IPS-NIHi7 (cell line): ENCODE measurements at regions not wholly inside any gene's neighbourhood (a gene's known extent, or its start where the extent isn't known, plus 50 kb on each side); places are given as distances from the start of the nearest gene placed in this dataset.
"Not testable (repeated sequence)": the region's sequence is repeated elsewhere in the genome, so short reads cannot be mapped to it uniquely, and the experiment has no call there.

Experiments used
- DNase-seq: peaks from one replicate; pipeline ENCODE4 v3.0.0; 2012; ENCODE audit warnings: mixed read lengths; ENCODE audit errors: extremely low spot score

DNA sequence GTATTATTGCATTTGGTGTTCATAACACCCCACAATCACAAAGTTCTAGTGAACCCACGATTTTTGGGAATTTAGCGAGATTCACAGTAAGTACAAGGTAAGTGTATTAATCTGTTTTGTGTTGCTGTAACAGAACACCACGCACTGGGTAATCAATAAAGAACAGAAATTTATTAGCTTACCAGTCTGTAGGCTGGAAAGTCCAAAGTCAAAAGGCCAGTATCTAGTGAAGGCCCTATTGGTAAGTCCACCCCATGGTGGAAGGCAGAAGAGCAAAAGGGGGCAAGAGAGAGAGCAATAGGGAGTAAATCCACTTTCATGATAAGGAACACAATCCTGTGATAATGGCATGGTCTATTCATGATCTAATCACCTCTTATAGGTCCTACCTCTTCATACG lies 190.3 kb upstream of the KCNMB2 start:
- no peak for DNase-seq

DNA sequence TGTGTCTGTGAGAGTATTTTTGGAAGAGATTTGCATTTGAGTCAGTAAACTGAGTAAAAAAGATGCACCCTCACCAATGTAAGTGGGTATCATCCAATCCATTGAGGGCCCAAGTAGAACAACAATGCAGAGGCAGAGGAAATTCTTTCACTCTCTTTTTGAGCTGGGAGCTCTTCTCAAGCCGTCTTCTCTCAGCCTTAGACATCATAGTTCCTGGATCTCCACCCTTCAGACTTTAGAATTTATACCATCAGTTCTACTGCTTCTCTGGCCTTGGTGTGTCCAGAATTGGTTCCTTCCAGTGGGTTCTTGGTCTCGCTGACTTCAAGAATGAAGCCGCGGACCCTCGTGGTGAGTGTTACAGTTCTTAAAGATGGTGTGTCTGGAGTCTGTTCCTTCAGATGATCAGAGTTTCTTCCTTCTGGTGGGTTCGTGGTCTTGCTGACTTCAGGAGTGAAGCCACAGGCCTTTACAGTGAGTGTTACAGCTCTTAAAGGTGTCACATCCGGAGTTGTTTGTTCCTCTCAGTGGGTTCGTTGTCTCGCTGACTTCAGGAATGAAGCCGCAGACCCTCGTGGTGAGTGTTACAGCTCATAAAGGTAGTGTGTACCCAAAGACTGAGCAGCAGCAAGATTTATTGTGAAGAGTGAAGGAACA lies 187.5 kb upstream of the KCNMB2 start:
- DNase-seq: not testable (repeated sequence)

DNA sequence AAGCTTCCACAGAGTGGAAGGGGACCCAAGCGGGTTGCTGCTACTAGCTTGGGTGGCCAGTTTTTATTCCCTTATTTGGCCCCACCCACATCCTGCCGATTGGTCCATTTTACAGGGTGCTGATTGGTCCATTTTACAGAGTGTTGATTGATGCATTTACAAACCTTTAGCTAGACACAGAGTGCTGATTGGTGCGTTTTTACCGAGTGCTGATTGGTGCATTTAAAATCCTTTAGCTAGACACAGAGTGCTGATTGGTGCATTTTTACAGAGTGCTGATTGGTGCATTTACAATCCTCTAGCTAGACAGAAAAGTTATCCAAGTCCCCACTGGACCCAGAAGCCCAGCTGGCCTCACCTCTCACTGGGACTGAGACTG lies 187.0 kb upstream of the KCNMB2 start:
- not testable (repeated sequence) for DNase-seq

DNA sequence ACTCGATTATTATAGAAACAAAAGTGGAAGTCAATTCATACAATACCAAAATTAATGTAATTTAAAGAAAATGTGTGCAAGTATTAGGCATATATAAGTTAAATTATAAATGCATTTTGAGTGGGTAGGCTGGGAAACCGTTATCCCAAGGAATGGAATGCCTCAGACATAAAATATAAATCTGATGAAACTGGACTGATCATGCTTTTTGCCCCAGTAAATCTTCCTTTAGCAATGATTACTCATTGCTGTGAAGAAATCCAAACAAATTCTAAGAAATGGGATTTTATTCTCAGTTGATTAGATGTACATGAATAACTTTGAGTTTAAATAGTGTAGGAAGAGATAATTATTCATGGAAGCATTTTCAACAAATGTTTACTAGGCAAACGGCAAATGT lies 185.5 kb upstream of the KCNMB2 start:
- no peak for DNase-seq

DNA sequence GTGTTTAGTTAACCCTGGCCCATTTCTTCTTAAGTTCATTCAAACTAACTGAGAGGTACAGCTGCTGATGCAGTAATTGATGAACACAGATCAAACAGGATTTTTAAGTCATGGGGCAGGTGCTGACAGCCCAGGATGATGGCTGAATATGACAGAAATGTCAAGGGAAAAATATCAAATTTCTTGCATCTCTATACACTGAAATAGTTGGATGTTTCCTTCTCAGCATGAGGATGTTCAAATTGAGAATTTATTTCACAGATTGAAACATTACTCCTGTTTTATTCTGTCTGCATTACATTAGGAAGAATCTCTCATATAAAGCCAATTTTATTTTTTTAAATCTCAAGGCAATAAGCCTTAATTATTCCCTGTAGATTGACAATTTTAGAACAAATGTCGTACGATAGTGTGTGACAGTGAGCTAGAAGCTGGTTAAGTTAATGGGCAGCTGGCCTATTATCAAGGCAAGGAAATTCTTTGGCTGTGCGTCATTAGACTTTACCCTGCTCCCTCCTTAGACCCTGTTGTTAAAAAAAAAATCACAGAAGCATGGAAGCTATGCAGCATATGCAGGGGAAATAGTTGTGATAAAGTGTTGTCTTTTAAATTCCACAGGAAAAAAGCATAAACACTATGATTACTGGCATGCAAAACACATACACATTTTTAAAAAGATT lies 183.8 kb upstream of the KCNMB2 start:
- peak; percentile 23 for DNase-seq

DNA sequence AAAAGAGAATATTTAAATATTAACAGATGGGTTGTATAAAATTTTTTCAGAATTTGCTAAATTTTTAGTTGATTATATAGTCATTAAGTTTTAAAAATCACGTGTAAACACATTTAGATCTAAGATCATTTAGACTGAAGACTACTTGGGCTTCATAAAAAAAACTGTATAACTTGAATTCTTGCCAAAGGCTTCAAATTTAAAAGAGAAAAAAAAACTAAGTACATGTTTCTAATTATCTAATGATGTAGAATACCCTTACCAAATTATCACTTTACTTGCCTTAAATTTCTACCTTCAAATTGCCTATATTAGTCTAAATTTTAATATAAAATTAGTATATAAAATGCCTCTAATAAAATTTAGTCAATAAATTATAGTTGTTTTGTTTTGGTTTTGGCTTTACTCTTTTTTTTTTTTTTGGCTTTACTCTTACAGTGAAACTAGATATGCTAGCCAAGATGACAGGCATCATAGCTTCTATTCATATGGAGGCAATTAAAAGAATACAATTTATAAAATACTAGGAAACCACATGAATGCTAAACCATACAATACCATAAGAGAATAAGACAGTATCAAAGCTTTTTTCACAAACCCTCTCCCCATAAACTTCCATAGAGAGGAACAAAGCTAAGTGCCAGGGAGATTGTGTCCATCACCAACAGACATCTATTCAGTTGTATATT lies 183.1 kb upstream of the KCNMB2 start:
- DNase-seq: no peak

DNA sequence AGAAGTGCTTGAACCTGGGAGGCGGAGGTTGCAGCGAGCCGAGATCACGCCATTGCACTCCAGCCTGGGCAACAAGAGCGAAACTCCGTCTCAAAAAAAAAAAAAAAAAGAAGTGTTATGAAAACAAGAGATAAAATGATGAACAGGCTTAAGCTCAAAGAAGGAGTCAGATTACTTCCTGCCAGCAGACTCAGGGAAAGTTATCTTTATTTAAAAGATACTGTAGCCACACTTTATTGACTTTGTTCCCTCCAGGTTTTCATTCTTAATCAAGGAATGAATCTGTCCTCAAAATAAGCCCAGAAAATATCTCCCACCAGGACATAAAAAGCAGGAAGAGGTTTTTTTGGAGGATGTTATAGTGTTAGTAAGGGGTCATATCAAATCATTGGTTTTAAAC lies 176.5 kb upstream of the KCNMB2 start:
- DNase-seq: no peak

DNA sequence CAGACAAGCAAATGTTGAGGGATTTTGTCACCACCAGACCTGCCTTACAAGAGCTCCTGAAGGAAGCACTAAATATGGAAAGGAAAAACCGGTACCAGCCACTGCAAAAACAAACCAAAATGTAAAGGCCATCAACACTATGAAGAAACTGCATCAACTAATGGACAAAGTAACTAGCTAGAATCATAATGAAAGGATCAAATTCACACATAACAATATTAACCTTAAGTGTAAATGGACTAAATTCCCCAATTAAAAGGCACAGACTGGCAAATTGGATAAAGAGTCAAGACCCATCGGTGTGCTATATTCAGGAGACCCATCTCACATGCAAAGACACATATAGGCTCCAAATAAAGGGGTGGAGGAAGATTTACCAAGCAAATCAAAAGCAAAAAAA lies 173.2 kb upstream of the KCNMB2 start:
- DNase-seq: not testable (repeated sequence)

DNA sequence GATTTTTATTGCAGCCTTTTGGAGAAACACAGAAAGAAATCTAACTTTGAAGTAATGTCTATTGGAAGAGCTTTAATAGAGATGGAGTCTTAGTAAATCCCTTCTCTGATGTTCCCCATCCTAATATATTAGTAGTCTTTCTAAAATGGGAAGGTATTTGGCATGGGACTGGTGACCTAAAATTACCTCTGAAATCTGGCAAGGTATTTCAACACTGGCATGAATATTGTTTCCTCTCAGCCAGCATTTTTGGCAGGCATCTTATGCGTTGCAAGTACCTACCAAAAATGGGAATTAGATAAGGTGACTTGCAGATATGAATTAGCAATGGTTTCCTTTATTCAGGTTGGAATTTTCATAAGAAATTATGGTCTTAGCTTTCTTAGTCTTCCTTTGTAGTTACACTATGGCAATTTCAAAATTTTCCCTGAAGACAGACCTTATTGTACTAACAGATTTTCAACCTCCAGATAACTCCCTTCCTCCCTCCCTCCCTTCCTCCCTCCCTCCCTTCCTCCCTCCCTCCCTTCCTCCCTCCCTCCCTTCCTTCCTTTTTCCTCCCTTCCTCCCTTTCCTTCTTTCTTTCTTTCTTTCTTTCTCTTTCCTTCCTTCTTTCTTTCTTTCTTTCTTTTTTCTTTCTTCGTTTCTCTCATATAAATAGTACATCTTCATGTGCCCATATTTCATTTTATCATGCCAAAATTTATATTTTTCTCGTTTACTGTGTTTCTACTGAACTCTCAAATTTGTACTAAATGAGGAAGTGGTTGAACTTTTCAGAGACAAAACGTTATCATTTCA lies 168.2 kb upstream of the KCNMB2 start:
- no peak for DNase-seq

DNA sequence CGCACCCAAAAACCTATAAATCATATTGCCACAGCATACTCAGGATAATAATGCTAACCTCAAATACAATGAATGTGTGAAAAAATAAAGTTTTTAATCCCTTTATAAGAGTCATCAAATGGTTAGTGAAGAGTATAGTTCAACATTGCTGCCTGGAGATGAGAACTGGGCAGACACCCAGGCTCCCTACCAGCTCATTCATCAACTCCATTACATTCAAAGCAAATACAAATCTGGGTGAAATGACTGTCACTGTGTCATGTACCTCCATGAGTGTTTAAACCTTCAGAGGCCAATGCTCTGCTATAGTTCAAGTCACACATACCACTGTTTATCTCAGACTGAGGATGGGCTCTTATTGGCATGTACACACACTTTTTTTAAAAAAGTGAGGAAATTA lies 167.2 kb upstream of the KCNMB2 start:
- no peak for DNase-seq

DNA sequence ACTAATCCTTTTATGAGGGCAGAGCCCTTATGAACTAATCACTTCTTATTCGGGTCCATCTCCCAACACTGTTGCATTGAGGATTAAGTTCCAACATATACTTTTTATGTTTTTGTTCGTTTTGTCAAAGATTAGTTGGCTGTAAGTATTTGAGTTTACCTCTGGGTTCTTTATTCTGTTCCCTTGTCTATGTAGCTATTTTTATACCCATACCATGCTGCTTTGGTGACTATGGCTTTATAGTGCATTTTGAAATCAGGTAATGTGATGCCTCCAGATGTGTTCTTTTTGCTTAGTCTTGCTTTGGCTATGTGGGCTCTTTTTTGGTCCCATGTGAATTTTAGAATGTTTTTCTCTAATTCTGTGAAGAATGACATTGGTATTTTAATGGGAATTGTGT lies 166.4 kb upstream of the KCNMB2 start:
- DNase-seq: no peak

DNA sequence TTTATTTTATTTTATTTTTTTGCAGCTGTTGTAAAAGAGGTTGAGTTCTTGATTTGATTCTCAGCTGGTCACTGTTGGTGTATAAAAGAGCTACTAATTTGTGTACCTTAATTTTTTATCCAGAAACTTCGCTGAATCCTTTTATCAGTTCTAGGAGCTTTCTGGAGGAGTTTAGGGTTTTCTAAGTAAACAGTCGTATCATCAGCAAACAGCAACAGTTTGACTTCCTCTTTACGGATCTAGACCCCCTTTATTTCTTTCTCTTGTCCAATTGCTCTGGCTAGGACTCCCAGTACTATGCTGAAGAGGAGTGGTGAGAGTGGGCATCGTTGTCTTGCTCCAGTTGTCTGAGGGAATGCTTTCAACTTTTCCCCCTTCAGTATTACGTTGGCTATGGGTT lies 165.8 kb upstream of the KCNMB2 start:
- DNase-seq: no peak

DNA sequence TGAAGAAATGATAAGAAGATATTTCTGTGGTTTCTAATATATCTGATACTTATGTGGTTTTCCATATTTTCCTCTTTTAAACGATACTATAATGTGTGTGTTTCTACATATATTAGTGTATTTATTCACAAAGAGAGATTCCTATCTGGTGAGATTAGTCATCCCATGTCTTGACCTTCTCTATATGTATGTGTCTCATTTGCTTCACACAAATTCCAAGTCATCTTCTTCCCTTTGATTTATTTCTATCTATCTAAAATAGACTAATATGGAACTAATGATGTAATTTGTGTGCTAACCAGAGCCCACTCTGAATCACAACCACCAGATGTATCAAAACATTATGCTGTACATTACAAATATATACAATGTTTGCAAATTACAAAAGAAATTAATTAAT lies 154.7 kb upstream of the KCNMB2 start:
- no peak for DNase-seq

- DNase-seq: no peak
These were observed 154.2 kb upstream of the KCNMB2 start for GRCh38 chr3:178381971-178382448.

GRCh38 chr3:178382449-178383061 lies 153.7 kb upstream of the KCNMB2 start:
- DNase-seq: no peak

DNA sequence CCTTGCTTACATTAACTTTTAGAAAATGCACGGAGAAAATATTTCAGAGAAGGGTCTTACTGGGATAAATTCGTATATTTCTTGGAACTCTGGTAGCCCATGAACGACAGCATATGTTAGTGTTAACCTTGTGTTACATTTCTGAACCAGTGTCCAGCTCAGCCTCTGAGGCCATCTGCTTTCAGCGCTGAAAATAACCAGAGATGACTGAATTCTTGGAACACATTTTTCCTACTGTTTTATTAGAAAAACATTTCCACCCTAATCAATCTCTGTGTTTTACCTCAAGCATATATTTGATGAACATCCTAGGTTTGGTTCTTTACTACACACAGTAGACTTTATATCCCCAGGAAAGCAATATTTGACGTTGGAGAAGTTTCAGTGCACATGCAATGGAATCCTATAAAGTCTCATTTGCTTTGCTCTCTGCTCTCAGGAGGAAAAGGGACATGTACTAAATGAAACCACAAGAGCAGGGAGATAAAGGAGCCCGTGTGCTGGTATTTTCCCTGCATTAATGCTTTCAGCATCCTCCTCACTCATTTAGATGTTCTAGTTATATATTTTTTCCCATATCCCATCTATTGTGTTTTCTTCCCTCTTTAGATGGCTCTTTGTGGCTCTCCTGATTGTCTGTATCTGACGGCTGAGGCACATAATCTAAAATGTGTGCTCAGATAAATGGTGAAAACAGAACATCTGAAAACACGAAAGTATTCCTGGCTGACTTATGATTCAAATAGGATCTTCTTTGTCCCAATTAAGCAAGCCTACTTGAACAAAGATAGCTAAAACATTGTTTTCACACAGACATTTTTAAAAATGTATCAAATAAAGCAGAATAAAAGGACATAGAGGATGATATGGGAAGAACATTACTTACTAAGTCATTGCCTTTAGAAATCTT lies 151.7 kb upstream of the KCNMB2 start:
- DNase-seq: no peak

DNA sequence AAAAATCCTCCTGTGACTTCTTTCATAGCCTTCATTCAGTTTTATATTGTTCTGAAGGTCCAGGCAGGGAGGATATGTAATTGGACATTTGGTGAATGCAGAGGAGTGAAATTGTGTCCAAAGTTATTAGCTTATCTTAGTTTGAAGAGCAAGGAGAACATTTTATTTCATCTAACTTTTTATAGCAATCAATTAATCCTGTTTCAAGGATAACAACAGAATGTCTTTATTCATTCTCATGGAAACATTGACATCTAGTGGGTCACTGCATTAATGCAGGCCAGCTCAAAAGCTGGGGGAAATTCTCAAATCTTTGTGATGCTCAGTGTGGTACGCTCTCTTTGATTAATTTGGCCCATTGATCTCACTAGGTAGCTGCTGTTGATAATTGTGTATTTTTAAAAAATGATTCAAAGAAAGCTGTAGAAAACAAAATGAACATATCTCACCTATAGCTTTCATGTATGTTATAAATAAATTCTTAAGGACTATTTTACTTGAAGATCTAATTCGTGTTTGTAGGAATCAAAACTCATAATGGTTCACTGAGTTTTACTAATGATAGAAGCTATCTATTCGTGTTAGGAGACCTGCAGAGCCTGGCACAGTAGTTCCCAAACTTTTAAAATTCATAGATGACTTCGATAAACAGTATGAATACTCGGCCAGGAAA lies 150.8 kb upstream of the KCNMB2 start:
- DNase-seq: peak; percentile 43

- no peak for DNase-seq
These were observed 149.8 kb upstream of the KCNMB2 start for GRCh38 chr3:178386401-178386800.

DNA sequence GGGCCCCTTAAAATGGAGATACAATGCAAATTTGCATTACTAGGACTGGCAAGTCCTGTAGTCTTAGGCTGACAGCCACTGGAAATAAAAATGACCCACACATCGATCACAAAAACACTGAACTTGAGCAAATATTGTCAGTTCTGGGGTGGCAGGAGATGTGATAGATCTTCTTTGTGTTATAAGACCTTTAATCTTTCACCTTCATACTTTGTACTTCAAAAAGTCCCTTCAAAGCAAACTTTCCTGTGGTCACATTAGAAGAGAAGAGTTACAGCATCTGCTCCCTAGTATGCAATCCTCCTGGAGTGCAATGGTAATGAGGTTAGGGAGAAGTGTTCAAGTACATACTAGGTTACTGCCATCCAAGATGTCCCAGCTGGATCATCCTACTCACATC lies 149.4 kb upstream of the KCNMB2 start:
- DNase-seq: no peak

DNA sequence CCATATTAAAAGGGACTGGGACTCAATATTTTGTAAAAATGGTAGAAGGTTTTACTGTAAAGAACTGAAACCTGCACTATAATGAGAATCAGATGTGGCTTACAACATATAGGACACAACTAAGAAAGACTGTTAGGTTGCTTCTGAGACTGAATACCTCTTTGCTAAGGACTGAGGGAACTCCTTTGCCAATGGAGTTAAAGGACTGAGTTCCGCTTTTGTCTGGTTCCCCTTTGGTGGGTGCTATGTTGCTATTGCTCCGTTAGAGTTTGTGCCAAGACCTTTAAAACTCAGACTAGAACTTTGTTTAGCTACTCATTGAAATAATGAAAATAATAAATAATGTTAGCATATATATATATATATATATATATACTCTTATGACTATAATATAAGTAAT lies 147.8 kb upstream of the KCNMB2 start:
- DNase-seq: no peak
